ENCODE measurements at regions not wholly inside any gene's neighbourhood (a gene's known extent, or its start where the extent isn't known, plus 50 kb on each side); places are given as distances from the start of the nearest gene placed in this dataset.
"Not testable (repeated sequence)": the region's sequence is repeated elsewhere in the genome, so short reads cannot be mapped to it uniquely, and the experiment has no call there.

DNA sequence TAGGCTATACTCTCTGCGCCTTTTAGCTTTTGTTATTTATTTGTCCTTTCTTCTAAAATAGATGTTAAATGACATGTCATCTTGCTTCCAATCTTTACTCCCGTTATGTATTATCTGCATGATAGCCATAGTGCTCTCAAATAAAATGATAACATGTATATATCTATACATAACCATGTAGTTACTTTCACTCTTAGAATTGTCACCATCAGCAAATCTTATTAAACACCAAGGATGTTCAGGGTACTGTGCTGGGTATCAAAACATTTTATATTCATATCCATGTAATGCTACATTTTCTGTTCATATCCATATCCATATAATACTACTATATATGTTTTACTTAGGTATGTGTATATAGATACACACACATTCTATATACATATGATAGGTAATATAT lies 176.4 kb upstream of the CHST9 start:
- DNase-seq: no peak

DNA sequence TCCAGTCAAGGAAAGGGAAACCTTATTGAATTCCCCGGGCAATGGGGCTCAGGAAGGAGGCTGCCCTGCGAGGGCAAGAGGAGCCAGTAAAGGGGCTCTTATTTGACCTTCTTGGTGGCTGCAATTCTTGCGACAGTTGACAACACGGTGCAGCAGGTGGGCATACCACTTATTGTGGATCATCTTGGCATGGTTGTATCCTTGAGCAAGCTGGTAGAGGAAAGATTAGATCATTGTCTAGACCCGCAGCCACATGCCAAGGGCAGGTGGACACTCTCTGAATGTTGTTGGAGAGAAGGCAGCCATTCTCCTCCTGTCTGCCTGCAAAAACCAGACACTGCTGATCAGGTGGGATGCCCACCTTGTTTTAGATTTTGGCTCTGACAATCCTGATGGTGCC lies 170.2 kb upstream of the CHST9 start:
- no peak for DNase-seq

DNA sequence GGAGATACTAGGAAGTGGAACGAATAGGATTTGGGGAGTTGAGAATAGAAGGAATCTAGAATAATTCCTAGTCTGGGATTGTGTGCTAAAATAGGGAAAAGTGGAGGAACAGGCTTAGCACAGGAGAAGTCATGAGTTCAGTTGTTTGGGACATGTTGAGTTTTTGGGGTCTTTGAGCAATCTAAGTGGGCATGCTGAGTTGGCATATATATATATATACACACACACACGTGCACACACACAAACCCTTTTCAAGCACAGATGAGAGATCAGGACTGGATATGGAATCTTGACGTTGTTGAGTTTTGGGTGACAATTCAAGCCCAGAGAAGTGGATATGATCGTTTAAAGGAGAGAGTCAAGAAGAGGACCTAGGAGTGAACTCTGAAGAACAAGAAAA lies 168.2 kb upstream of the CHST9 start:
- DNase-seq: no peak

DNA sequence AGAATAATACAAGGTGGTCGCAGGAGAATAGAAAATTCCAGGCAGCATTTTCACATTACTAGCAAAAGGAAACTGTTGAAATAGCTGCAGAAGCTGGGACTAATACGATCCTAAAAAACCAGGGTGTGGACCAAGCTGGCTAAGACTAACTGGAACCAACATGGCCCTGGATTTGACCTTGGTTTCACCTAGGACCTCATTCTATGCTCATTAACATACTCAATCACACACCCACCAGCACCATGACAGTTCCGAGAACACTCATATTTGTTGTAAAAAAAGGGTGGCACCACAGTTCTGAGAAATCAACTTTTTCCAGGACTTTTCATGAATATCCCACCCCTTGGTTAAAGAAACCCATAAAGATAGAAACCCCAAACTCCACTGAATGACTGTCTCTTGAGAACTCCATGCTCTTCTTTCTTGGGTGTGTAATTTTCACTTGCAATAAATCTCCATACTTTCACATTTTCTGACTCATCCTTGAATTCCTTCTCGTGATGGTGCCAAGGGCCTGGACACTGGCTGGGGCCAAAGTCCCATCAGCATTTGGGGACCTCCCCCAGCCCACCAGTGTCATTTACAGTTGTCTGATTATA lies 164.3 kb upstream of the CHST9 start:
- no peak for DNase-seq

DNA sequence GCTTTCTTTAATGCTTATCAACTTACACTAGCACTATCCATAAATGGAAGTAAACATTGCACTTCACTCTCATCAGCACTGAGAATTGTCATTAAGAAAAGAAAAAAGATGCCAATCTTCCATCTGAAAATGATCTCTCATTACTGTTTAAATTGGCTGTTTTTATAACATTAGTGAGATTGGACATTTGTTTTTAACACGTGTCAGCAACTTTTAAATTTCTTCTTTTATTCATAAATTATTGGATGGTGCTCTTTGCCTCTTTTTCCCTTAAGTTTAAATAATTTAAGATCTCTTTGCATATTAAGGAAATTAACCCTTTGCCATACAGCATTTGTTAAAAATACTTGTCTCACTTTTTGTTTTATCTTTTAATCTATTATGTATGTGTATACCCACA lies 146.5 kb upstream of the CHST9 start:
- no peak for DNase-seq

DNA sequence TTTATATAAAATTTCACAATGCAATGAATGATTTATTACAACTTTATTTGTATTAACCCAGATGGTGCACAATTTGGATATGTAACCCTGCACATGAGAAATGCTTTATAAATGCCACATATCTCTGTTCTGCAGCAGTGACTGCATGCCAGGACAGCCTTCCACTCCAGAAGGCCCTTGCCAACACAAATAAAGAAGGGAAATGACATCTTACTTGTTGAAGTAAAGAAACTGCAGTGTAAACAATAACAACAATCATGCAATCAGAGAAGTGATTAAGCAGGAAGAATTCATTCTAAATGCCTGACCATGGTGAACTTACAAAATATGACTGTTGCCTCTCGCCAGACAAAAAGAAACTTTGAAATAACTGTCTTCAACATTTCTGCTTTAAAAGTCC lies 129.9 kb upstream of the CHST9 start:
- DNase-seq: peak; percentile 57

DNA sequence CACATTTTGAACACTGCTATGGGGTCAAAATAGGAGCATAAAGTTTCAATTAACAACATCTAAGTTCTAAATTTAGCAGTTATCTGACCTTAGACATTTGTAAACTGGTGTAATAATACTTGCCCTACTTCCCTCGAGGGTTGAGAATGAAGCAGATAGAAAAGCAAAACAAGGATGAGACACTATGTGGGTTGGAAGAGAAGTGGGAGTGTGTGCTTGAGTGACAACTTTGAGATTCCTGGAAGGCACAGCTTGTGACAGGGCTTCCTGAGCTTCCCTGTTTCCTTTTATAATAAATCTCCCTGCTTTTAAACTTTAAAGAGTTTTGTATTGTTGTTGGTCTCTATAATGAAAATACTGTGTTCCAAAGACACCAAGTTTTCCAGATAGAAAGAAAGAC lies 128.6 kb upstream of the CHST9 start:
- DNase-seq: no peak

DNA sequence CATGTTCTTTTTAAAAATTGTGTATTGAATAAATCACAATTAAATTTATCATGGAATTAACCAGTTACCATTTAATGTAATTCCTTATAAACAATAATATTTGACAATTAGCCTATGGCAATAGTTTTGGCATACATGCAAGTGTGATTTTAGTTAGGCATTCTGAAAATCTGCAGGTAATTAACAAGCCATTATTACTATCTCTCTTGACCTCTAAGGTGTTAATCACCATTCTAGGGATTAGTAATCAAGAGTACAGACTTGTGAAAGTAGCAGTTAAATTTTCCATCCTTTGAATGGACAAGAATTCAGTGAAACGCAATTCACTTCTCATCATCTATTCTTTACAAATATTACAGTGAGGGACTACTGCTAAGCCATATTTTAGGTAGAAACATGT lies 127.7 kb upstream of the CHST9 start:
- no peak for DNase-seq

DNA sequence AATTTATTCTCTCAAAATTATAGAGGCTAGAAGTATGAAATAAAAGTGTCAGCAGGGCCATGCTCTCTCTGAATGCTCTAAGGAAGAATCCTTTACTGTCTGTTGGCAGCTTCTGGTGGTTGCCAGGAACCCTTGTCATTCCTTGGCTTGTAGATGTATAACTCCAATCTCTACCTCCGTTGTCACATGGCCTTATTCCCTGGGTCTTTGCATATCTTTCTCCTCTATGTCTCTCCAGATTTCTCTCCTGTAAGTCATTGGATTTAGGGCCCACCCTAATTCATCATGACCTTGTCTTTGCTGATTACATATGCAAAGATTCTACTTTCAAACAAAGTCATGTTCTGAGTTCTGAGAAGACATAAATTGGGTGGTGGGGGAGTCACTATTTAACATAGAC lies 127.0 kb upstream of the CHST9 start:
- DNase-seq: no peak

DNA sequence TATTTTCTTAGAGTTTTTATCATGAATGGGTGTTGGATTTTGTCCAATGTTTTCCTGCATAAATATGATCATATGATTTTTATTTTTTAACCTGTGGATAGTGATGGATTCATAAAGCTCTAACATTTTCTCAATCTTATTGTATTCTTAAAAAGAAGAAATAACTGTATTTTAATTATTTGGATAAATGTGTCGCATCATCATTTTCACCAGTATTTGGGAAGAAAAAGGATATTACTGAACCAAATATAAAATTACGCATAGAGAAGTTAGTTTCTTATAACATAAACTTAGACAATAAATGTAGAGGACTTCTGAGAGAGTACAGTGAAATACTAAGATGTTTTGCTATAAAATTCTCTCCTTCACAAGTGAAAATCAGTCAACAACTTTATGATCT lies 126.0 kb upstream of the CHST9 start:
- DNase-seq: no peak

DNA sequence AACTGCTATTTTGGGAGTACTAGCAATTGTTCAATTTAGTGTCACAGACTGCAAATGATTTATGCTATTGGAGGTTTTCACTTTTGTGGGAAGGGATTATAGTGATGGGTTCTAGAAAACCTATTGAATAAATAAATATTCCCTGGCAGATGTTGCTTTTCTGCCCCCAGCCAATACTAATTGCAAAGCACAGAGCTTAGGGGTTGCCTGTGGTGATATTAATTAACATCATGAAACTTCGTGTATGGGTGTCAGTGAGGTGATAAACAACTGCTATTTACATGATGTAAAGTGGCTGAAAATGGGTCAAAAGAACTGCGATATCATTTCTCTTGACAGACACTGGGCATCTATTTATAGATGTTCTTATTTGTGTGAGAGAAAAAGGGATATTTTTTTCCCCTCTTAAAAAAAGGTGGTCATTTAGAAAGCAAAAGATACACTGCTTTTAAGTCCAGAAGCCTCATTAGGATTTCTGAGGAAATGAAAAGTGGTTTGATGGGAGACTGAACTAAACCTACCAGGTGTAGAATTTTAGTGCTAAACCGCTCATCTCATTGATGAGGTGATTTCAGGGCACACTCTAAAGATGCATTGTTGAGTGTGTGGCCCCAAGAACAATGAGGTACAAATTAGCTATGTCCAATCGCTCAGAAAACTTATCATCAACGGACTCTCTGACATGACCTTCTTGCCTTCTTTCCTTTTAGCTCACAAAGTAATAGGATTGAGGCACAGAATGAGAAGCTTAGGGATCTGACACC lies 116.7 kb upstream of the CHST9 start:
- DNase-seq: peak; percentile 95

DNA sequence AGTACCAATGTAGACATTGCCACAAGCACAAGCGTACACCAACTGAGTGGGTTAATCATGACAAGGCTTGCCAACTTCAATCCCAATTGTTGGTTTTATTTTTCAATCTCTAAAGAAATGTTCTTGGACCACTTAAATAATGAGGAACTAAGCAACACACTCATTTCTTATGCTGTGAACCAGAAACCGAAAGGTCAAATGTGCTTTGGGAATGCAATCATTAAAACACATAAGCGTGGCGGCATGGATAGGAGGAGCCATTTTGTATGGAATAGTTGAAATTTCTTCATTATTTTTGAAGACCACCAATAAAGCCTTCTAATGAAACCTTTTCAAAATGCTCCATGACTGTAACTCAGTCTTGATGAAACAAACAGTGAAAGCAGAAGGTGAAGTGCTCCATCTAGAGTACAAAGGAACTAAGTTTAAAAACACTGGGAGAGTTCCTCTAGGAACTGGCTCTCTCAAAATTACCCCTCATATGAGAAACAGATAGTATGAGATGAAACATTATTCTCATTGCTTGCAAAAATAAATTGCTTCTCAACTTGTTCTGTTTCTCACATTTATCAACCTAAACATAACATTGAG lies 113.2 kb upstream of the CHST9 start:
- peak; percentile 88 for DNase-seq

DNA sequence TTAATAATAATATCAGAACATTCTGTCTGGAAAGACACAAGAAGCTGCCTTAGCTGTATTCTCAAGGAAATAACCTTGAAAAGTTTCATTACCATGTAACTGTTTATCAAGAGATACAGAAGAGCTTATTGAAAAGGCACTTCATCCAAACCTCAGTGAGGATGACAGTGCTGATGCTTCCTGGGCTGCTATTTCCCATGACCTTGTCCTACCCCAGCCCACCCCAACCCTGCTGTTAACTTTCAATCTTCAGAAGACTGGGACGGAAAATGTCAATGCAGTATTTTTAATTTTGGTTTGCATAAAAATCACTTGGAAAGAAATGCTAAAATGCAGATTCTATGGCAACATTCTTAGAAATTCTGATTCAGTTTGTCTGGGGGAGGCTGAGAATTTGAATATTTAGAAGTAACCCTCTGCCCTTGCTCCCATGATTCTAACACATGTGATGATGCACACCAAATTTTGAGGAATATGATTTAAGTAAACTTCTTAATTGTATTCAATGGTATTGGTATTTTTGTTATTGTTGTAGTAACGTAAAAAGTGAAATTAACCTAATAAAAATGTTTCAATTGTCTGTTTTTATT lies 101.0 kb upstream of the CHST9 start:
- not testable (repeated sequence) for DNase-seq

DNA sequence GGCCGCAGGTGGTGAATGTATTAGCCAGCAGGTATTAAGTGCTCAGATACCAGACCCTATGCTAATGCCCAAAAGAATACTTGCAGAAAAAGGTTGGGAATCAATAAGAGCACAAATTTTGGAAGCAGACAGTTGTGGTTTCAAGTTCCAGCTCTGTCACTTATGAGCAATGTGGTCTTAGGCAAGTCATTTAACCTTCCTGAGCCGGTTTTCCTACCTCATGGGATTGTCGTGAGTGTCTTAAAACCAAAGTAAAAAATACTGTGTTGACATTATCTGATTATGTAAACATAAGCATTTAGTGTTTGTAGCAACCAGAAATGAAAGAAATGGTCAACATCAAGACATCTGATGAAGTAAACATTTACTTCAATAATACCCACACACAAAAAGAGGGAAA lies 93.0 kb upstream of the CHST9 start:
- DNase-seq: peak; percentile 53

DNA sequence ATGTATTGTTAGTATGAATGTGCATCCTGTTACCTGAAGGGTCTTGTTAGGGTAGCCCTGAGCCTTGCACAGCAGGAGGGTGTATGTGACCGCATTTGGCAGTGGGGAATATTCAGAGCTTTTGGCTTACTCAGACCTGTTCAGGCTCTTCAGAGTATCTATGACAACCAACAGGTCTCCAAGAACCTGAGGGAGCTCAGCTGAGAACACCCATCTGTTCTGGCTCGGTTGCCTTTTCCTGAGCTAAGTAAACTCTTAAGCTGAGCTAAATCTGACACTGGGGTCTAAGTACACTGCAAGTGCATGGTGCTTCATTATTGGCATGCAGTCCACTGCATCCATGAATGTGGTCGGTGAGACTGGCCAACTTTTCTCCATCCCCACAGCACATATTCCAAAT lies 92.4 kb upstream of the CHST9 start:
- peak; percentile 88 for DNase-seq

DNA sequence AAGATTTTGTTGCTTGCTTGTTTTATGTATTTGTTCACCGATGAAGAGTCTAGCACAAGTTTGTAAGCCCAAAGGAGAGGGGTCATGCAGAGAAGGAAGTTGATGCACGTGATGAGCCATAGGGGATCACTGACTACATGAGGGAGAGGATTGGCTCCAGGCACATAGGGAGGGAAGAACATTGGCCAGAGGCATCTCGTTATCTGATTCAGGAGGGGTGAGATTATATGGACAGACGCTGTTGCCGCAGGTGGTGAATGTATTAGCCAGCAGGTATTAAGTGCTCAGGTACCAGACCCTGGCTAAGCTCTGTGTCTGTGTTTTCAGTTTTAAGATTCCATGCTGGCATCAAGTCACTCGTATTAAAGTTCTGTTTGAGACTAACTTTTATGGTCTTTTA lies 91.8 kb upstream of the CHST9 start:
- peak; percentile 92 for DNase-seq

DNA sequence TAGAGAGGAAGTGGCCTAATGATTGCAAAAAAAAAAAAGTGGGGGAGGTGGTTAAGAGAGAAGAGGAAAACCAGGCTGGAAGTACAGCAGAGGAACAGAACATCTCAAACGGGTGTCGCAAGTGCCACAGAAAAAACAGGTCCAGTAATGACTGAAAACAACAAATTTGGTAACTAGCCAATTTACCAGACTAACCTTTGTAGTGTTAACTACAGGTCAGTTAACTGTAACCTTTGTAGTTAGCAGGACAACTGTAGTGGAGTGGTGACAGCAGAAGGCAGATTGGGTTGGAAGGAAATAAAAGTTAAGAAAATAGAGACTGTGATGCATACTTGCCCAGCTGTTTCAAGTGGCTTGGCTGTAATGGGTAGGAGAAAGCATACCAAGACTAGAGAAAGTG lies 91.4 kb upstream of the CHST9 start:
- peak; percentile 71 for DNase-seq

DNA sequence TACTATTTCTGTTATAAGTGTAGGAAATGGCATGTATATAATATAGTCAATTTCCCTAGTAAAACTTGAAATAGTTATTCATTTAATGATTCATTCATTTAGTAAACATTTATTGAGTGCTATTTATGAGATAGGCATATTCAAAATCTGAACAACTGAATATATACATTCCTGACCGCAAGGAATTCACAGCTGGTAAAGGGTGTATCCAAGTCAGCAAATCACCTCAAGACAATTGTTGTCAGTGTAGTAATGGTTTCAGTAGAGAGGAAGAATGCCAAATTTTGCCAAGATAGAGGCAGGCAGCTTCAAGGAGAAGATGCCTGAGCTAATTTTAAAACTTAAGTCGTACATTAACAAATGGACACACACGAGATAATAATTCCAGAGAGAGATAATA lies 89.8 kb upstream of the CHST9 start:
- no peak for DNase-seq

DNA sequence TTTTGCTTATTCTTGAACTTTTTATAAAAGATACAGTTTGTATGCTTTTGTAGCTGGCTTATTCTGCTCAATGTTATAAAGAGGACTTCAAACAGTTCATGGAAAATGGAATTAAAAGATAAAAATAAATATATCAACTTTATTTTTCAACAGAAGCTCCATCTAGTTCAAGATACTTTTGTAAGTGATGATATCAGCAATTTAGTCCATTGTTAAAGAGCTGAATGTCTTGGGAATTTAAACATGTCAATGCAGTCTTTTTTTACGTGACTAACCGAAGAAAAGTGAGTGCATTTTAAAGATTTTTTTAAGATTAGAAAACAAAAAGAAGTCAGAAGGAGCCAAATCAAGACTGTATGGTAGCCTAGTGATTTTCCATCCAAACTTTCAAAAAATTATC lies 85.4 kb upstream of the CHST9 start:
- DNase-seq: no peak

DNA sequence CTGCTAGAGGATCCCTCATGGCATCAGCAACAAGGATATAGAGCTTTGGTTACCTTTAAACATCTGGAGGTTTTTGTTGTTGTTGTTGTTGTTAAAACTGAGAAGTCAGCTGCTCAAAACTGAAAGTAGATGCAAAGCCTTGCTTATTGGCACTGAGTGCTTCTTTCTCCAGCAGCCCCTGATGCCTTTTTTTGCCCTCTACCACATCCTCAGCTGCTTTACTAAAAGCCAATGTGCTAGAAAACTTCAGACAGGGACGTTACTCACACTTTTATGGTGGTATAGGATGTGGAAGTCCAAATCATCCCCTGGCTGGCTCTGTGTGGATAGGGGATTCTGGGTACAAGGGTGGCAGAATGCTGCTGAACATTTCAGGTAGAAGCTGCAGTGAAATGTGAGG lies 78.3 kb upstream of the CHST9 start:
- DNase-seq: no peak

DNA sequence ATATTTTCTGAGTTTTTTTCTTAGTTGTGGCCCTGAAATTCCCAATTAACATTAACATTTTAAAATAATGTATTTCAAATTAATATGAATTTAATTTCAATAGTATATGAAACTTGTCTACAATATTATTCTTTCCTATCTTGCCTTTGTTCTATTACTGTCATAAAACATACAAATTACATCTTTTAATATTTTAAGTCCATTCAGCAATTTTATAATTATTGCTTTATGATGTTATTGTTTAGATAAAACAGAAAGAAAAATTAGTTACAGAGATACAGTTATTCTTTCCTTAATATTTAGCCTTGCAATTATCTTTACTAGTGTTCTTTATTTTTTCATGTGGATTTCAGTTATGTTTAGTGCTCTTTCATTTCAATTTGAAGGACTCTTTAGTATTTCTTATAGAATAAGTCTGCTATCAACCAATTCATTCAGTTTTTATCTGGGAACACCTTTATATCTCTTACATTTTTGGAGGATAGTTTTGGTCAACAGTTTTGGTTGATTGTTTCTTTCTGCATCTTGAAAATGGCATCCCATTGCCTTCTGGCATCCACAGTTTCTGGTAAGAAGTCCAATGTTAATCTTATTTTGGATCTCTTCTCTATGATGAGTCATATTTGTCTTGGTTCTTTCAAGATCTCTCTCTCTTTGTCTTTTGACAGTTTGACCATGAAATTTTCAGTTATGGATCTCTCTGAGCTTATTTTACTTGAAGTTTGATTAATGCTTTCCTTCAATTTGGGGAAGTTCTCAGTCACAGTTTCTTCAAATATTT lies 76.9 kb upstream of the CHST9 start:
- DNase-seq: no peak

DNA sequence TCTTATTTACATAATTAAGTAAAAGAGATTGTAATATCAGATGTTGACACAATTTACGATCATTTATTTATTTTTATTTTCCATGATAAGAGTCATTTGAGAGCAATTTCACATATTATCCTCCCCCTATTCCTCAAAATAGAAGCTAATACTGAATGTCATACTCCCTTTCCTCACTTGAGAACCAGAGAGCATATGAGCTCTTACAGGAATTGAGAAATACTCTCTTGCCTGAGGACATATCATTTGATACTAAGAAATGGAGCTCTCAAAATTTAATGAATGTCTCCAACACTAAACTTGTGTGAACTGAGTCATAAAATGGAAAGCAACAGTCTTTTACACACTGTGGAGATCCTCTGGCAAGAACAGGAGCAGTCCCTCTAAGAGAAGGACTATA lies 68.5 kb upstream of the CHST9 start:
- peak; percentile 36 for DNase-seq

DNA sequence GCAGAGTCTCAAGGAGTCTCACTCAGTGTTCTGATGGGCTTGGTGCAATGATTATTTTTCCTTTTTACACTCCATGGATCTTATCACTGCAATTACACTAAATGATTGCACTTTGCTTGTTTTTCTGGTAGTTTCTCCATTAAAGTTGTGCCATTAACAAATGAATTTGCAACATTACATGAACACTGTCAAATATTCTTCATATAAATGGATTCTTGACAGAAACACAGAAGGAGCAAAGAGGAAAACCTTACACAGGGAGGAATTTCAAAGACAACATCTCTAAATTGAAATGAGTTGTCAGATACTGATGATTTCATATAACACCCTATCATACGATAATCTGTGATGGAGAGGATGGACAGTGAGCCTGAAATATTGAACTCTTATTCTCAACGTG lies 65.4 kb upstream of the CHST9 start:
- no peak for DNase-seq

DNA sequence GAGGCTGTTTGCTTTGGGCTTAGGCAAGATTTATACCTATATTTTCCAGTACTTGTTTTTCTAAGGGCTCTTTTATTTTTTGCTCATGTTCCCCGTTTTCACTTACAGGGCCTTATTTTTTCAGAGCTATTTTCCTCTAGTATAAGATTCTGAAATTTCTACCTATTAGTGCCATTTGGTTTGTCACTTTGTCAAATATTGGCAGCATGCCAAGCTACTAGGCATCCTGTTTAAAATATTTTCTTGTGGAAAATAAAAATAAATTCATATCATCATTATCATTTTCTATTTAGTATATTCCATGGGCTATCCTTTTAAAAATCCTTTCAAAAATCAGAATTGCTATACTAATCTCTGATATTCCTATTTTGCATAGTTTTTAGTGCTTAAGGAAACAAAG lies 64.8 kb upstream of the CHST9 start:
- DNase-seq: peak; percentile 54

Data from NCI-H69 (cell line).